ENCODE measurements at regions not wholly inside any gene's neighbourhood (a gene's known extent, or its start where the extent isn't known, plus 50 kb on each side); places are given as distances from the start of the nearest gene placed in this dataset.
"Not testable (repeated sequence)": the region's sequence is repeated elsewhere in the genome, so short reads cannot be mapped to it uniquely, and the experiment has no call there.

- not testable (repeated sequence) for DNase-seq (ENCODE audit: low spot score)
These were observed 128.3 kb upstream of the PZP start for GRCh38 chr12:9336375-9337011.

GRCh38 chr12:9335867-9336266 is 127.7 kb upstream of the PZP start:
- DNase-seq (ENCODE audit: low spot score), result no peak

- no peak for DNase-seq (ENCODE audit: low spot score)
These were observed 126.8 kb upstream of the PZP start for GRCh38 chr12:9334964-9335363.

- no peak for DNase-seq (ENCODE audit: low spot score)
These were observed 126.0 kb upstream of the PZP start for GRCh38 chr12:9334041-9334692.

GRCh38 chr12:9333161-9333560 is 125.0 kb upstream of the PZP start:
- DNase-seq (ENCODE audit: low spot score), result no peak

- DNase-seq (ENCODE audit: low spot score), result no peak
These were observed 124.4 kb upstream of the PZP start for GRCh38 chr12:9332564-9332963.

GRCh38 chr12:9331218-9331626 is 123.0 kb upstream of the PZP start:
- DNase-seq (ENCODE audit: low spot score), result peak; percentile 77

GRCh38 chr12:9329019-9329418 is 120.8 kb upstream of the PZP start:
- no peak for DNase-seq (ENCODE audit: low spot score)

- no peak for DNase-seq (ENCODE audit: low spot score)
These were observed 119.9 kb upstream of the PZP start for GRCh38 chr12:9328065-9328464.

GRCh38 chr12:9327320-9327719 is 119.1 kb upstream of the PZP start:
- DNase-seq (ENCODE audit: low spot score), result no peak

- not testable (repeated sequence) for DNase-seq (ENCODE audit: low spot score)
These were observed 118.7 kb upstream of the PZP start for GRCh38 chr12:9326849-9327248.

- DNase-seq (ENCODE audit: low spot score), result no peak
These were observed 117.9 kb upstream of the PZP start for GRCh38 chr12:9326085-9326484.

GRCh38 chr12:9325471-9325870 is 117.3 kb upstream of the PZP start:
- no peak for DNase-seq (ENCODE audit: low spot score)

- DNase-seq (ENCODE audit: low spot score), result no peak
These were observed 116.6 kb upstream of the PZP start for GRCh38 chr12:9324782-9325181.

GRCh38 chr12:9323144-9323681 is 115.0 kb upstream of the PZP start:
- no peak for DNase-seq (ENCODE audit: low spot score)

GRCh38 chr12:9319842-9320173 is 111.6 kb upstream of the PZP start:
- no peak for DNase-seq (ENCODE audit: low spot score)

GRCh38 chr12:9319044-9319841 is 111.0 kb upstream of the PZP start:
- DNase-seq (ENCODE audit: low spot score), result no peak

- not testable (repeated sequence) for DNase-seq (ENCODE audit: low spot score)
These were observed 105.3 kb upstream of the PZP start for GRCh38 chr12:9313479-9313878.

- DNase-seq (ENCODE audit: low spot score), result not testable (repeated sequence)
These were observed 104.5 kb upstream of the PZP start for GRCh38 chr12:9312406-9313392.

- DNase-seq (ENCODE audit: low spot score), result not testable (repeated sequence)
These were observed 103.3 kb upstream of the PZP start for GRCh38 chr12:9311454-9311853.

- DNase-seq (ENCODE audit: low spot score), result not testable (repeated sequence)
These were observed 102.5 kb upstream of the PZP start for GRCh38 chr12:9310645-9311044.

GRCh38 chr12:9309749-9310148 is 101.6 kb upstream of the PZP start:
- not testable (repeated sequence) for DNase-seq (ENCODE audit: low spot score)

Data from CD4-positive, alpha-beta T cell treated with Interleukin-2 at 100 ng/mL for 4 hours (primary cell).